PC-9 (cell line): ENCODE measurements at regions not wholly inside any gene's neighbourhood (a gene's known extent, or its start where the extent isn't known, plus 50 kb on each side); places are given as distances from the start of the nearest gene placed in this dataset.

Experiments
- BruUV-seq: library from RNA; stranded (reverse); fragments of 400-500 nt; replicated peaks from 2 replicates; lab custom pipeline; 2021; lab: Mats Ljungman, UMichigan
- CTCF ChIA-PET: fragments of 300-600 bp; sonication (Branson Sonifier 250); formaldehyde crosslinking; loops from one replicate; lab custom pipeline; 2022; ENCODE audit warnings: antibody characterized with exemption; lab: Charles Lee
- POLR2A ChIA-PET: fragments of 300-600 bp; sonication (Branson Sonifier 250); formaldehyde crosslinking; loops from one replicate; lab custom pipeline; 2022; ENCODE audit warnings: antibody characterized with exemption; ENCODE audit not compliant: unreplicated experiment; lab: Charles Lee
- DNase-seq, 2 experiments: peaks; one replicate each; pipeline versions ENCODE4 v3.0.0 to v3.0.0-alpha.2; 2015 to 2022; ENCODE audit warnings: mixed read lengths in 1 of 2
- H2AFZ ChIP-seq: fragments of 200-600 bp; sonication (generic); 2 replicates; pipeline ENCODE4 v1.8.1; 2017; ENCODE audit warnings: antibody characterized with exemption
- H3F3A ChIP-seq: fragments of 200-600 bp; sonication (generic); 2 replicates; pipeline ENCODE4 v1.8.1; 2017; ENCODE audit warnings: antibody characterized with exemption, mild to moderate bottlenecking, low read depth; ENCODE audit not compliant: insufficient read depth
- H3K27ac ChIP-seq: fragments of 200-600 bp; sonication (generic); 2 replicates; pipeline ENCODE4 v1.6.1; 2016; ENCODE audit warnings: mixed run types
- H3K27me3 ChIP-seq: fragments of 200-600 bp; sonication (generic); 2 replicates; pipeline ENCODE4 v1.6.1; 2016; ENCODE audit warnings: low read depth, mixed run types; ENCODE audit not compliant: insufficient read depth
- H3K36me3 ChIP-seq: fragments of 200-600 bp; sonication (generic); 2 replicates; pipeline ENCODE4 v1.6.1; 2016; ENCODE audit warnings: low read depth, mixed run types
- H3K4me1 ChIP-seq: fragments of 200-600 bp; sonication (generic); replicated peaks from 2 replicates; pipeline ENCODE4 v1.6.1; 2016; ENCODE audit warnings: mixed run types; ENCODE audit not compliant: insufficient read depth
- H3K4me2 ChIP-seq: fragments of 200-600 bp; sonication (generic); 2 replicates; pipeline ENCODE4 v1.6.1; 2017; ENCODE audit warnings: mixed run types
- H3K4me3 ChIP-seq: fragments of 200-600 bp; sonication (generic); 2 replicates; pipeline ENCODE4 v1.6.1; 2016; ENCODE audit warnings: mixed run types
- H3K79me2 ChIP-seq: fragments of 200-600 bp; sonication (generic); 2 replicates; pipeline ENCODE4 v1.6.1; 2017; ENCODE audit warnings: low read depth, mixed run types
- H3K9me2 ChIP-seq: fragments of 200-600 bp; sonication (generic); 2 replicates; pipeline ENCODE4 v1.8.1; 2017; ENCODE audit warnings: mild to moderate bottlenecking; ENCODE audit not compliant: insufficient read depth
- H3K9me3 ChIP-seq: fragments of 200-600 bp; sonication (generic); 2 replicates; pipeline ENCODE4 v1.8.1; 2016; ENCODE audit warnings: low read depth; ENCODE audit not compliant: insufficient read depth
- H4K20me1 ChIP-seq: fragments of 200-600 bp; sonication (generic); 2 replicates; pipeline ENCODE4 v1.8.1; 2017; ENCODE audit not compliant: insufficient read depth
- CTCF ChIP-seq: fragments of 200-600 bp; sonication (generic); conservative IDR thresholded peaks from 2 replicates; pipeline ENCODE4 v1.6.1; 2017; ENCODE audit warnings: mixed run types, antibody characterized with exemption, mild to moderate bottlenecking, moderate library complexity
- EZH2 ChIP-seq: fragments of 200-600 bp; sonication (generic); IDR thresholded peaks from 2 replicates; pipeline ENCODE4 v1.8.0; 2017; ENCODE audit warnings: antibody characterized with exemption, low read depth
- intact Hi-C: fragments of 100-400 bp; cut with micrococcal nuclease; formaldehyde crosslinking; loops from one replicate; pipeline ENCODE4 v1.10.0; 2022; ENCODE audit not compliant: unreplicated experiment

GRCh38 chr2:191782351-191782750 lies 64.5 kb downstream of the CAVIN2 start:
- no TSS peak for BruUV-seq
- H3K36me3 ChIP-seq: no peaks in the 10 kb centered on the region
- ChIA-PET POLR2A (no interaction called here), CTCF (no interaction called here)
- no peaks in the 10 kb centered on the region for H3K27me3 ChIP-seq
- no peaks in the 10 kb centered on the region for H4K20me1 ChIP-seq
- no peak overlapping the region for H3K27ac ChIP-seq
- no peak overlapping the region for H3K4me2 ChIP-seq
- no peak overlapping the region for H3K4me3 ChIP-seq
- TF ChIP-seq CTCF (no peak), EZH2 (no peak)
- no peaks in the 10 kb centered on the region for H3F3A ChIP-seq
- intact Hi-C loops: no loop called here
- H3K79me2 ChIP-seq: no peaks in the 10 kb centered on the region
- DNase-seq: no peak
- H2AFZ ChIP-seq: no peak overlapping the region
- no peaks in the 10 kb centered on the region for H3K9me3 ChIP-seq
- H3K9me2 ChIP-seq: no peaks in the 10 kb centered on the region
- no peaks in the 10 kb centered on the region for H3K4me1 ChIP-seq

GRCh38 chr2:191783416-191783815 lies 63.5 kb downstream of the CAVIN2 start:
- Histone ChIP-seq H2AFZ (no peak overlapping the region), H4K20me1 (no peaks in the 10 kb centered on the region), H3K27me3 (no peaks in the 10 kb centered on the region), H3K4me2 (no peak overlapping the region), H3K79me2 (no peaks in the 10 kb centered on the region), H3K4me3 (no peak overlapping the region), H3K9me2 (no peaks in the 10 kb centered on the region), H3K9me3 (no peaks in the 10 kb centered on the region), H3K4me1 (no peaks in the 10 kb centered on the region), H3K36me3 (no peaks in the 10 kb centered on the region), H3F3A (no peaks in the 10 kb centered on the region), H3K27ac (no peak overlapping the region)
- ChIA-PET POLR2A (no interaction called here), CTCF (no interaction called here)
- TF ChIP-seq EZH2 (no peak), CTCF (no peak)
- no TSS peak for BruUV-seq
- DNase-seq: no peak
- intact Hi-C loops: no loop called here
